ENCODE measurements at regions not wholly inside any gene's neighbourhood (a gene's known extent, or its start where the extent isn't known, plus 50 kb on each side); places are given as distances from the start of the nearest gene placed in this dataset.

DNA sequence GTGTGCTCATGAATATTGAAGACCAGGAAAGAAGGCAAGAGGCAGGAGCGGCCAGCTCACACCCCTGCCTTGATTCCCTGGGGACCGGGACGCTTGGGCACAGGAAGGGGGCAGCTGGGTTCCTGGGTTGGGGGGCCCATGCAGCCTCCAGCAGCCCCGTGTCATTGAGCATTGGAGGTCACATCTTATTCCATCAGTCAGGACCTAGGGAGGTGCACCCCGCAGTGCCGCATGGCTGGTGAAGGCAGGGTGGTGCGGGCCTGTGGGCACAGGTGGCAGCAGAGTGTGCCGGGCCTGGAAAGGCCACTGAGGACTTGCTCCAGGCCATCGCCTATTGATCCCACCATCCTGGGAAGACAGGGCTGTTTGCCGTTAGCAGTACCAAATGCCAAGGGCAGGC, 116.3 kb upstream of the NECTIN1 start:
- DNase-seq (ENCODE audit: low spot score) = no peak
- H3K36me3 ChIP-seq (replicated peaks; ENCODE audit: insufficient read depth, low read depth) = no peaks in the 10 kb centered on the region
- no peaks in the 10 kb centered on the region for H3K27me3 ChIP-seq
- no peaks in the 10 kb centered on the region for H3K4me1 ChIP-seq (ENCODE audit: insufficient read depth)
- WGBS (ENCODE audit: low lambda C conversion rate, missing lambda C conversion rate) = 88% methylated on average over 10 of the region's 10 CpGs
- H3K4me3 ChIP-seq = no peak overlapping the region
- no peaks in the 10 kb centered on the region for H4K20me1 ChIP-seq (ENCODE audit: insufficient read depth, poor library complexity, severe bottlenecking)
- no peaks in the 10 kb centered on the region for H3K79me2 ChIP-seq
- H3K9me3 ChIP-seq (ENCODE audit: low read depth) = no peaks in the 10 kb centered on the region
- H3K4me2 ChIP-seq = no peak overlapping the region
- TF ChIP-seq EZH2 (IDR thresholded peaks at IDR 0.05; ENCODE audit: borderline replicate concordance) (no peak), EZH2phosphoT487 (IDR thresholded peaks at IDR 0.05; ENCODE audit: low read depth, severe bottlenecking, unreplicated experiment) (no peak)
- H3K27ac ChIP-seq = no peak overlapping the region
- no peak overlapping the region for H2AFZ ChIP-seq
- no peaks in the 10 kb centered on the region for H3K9me2 ChIP-seq (replicated peaks; ENCODE audit: insufficient read depth)

DNA sequence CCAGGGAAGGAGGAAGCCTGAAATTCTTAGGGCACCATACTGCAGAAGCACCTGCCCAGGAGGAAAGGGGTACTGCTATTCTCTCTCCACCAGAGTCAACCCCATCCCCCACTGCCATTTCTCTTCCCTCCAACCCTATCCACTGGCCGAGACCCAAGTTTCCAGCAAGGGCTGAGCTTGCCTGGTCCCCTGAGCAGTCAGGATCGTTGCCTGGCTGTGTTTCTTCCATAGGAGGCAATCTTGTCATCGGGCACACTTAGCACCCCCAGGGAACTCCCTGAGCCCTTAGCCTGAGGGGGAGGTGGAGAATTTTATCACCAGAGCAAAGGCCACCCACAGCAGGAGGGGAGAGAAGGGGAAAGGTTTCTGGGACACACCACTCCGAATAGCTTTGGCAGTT, 115.8 kb upstream of the NECTIN1 start:
- Histone ChIP-seq H3K4me1 (ENCODE audit: insufficient read depth) (no peaks in the 10 kb centered on the region), H3K4me3 (no peak overlapping the region), H3K27ac (no peak overlapping the region), H3K36me3 (replicated peaks; ENCODE audit: insufficient read depth, low read depth) (no peaks in the 10 kb centered on the region), H3K9me3 (ENCODE audit: low read depth) (no peaks in the 10 kb centered on the region), H3K4me2 (no peak overlapping the region), H4K20me1 (ENCODE audit: insufficient read depth, poor library complexity, severe bottlenecking) (no peaks in the 10 kb centered on the region), H3K9me2 (replicated peaks; ENCODE audit: insufficient read depth) (no peaks in the 10 kb centered on the region), H3K79me2 (no peaks in the 10 kb centered on the region), H2AFZ (no peak overlapping the region), H3K27me3 (no peaks in the 10 kb centered on the region)
- no peak for DNase-seq (ENCODE audit: low spot score)
- TF ChIP-seq EZH2 (IDR thresholded peaks at IDR 0.05; ENCODE audit: borderline replicate concordance) = no peak
- TF ChIP-seq EZH2phosphoT487 (IDR thresholded peaks at IDR 0.05; ENCODE audit: low read depth, severe bottlenecking, unreplicated experiment) = no peak
- TF ChIP-seq, protein P1, sequence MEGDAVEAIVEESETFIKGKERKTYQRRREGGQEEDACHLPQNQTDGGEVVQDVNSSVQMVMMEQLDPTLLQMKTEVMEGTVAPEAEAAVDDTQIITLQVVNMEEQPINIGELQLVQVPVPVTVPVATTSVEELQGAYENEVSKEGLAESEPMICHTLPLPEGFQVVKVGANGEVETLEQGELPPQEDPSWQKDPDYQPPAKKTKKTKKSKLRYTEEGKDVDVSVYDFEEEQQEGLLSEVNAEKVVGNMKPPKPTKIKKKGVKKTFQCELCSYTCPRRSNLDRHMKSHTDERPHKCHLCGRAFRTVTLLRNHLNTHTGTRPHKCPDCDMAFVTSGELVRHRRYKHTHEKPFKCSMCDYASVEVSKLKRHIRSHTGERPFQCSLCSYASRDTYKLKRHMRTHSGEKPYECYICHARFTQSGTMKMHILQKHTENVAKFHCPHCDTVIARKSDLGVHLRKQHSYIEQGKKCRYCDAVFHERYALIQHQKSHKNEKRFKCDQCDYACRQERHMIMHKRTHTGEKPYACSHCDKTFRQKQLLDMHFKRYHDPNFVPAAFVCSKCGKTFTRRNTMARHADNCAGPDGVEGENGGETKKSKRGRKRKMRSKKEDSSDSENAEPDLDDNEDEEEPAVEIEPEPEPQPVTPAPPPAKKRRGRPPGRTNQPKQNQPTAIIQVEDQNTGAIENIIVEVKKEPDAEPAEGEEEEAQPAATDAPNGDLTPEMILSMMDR (IDR thresholded peaks at IDR 0.05; ENCODE audit: poor library complexity) = no peak
- 46% methylated on average over 4 of the region's 4 CpGs for whole genome bisulfite sequencing (ENCODE audit: low lambda C conversion rate, missing lambda C conversion rate)

DNA sequence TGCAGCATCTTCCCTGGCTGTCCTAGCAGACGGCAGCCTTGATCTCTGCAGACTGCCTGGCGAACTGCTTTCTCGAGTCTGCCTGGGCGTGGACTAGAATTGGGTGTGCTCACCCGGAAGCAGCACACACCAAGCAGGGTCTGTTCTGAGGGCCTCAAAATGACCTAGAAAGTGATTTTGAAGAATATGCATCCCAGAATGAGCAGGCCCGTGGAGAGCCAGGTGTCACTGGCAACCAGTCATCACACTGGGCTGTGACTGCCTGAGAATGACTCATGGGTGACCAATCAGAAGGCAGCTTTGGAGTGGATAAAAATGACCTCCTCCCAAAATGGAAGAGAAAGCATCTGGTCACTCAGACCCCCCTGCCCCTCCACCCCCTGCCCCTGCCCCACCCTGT, 114.9 kb upstream of the NECTIN1 start:
- H2AFZ ChIP-seq = no peak overlapping the region
- H3K4me3 ChIP-seq = no peak overlapping the region
- no peak overlapping the region for H3K27ac ChIP-seq
- no peak for TF ChIP-seq EZH2phosphoT487 (IDR thresholded peaks at IDR 0.05; ENCODE audit: low read depth, severe bottlenecking, unreplicated experiment)
- TF ChIP-seq, protein P1 (IDR thresholded peaks at IDR 0.05; ENCODE audit: poor library complexity) = no peak
- no peak for TF ChIP-seq EZH2 (IDR thresholded peaks at IDR 0.05; ENCODE audit: borderline replicate concordance)
- no peaks in the 10 kb centered on the region for H3K79me2 ChIP-seq
- no peaks in the 10 kb centered on the region for H3K4me1 ChIP-seq (ENCODE audit: insufficient read depth)
- 64% methylated on average over 6 of the region's 6 CpGs for WGBS (ENCODE audit: low lambda C conversion rate, missing lambda C conversion rate)
- DNase-seq (ENCODE audit: low spot score) = no peak
- no peak overlapping the region for H3K4me2 ChIP-seq
- H4K20me1 ChIP-seq (ENCODE audit: insufficient read depth, poor library complexity, severe bottlenecking) = no peaks in the 10 kb centered on the region
- no peaks in the 10 kb centered on the region for H3K9me2 ChIP-seq (replicated peaks; ENCODE audit: insufficient read depth)
- no peaks in the 10 kb centered on the region for H3K36me3 ChIP-seq (replicated peaks; ENCODE audit: insufficient read depth, low read depth)
- H3K9me3 ChIP-seq (ENCODE audit: low read depth) = no peaks in the 10 kb centered on the region
- H3K27me3 ChIP-seq = no peaks in the 10 kb centered on the region

DNA sequence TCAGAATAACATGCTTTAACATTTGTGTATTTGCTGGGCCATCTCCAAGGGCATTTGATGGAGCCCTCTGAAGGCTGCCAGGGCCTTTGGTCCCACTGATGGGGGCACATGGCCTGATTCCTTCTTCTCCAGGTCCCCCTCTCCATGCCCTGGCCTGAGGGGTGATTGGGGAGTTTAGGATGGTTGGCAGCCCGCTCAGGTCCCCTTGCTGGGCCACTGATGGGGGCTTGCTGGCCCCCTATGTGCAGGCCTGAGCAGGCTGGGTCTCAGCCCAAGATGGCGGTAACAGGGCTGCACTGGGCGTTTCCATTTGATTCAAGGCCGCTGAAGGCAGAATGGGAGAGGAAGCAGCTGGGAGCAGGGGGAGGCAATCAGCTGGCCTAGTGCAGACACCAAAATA, 113.7 kb upstream of the NECTIN1 start:
- Histone ChIP-seq H3K9me3 (ENCODE audit: low read depth) (no peaks in the 10 kb centered on the region), H3K27me3 (no peaks in the 10 kb centered on the region), H3K27ac (no peak overlapping the region), H4K20me1 (ENCODE audit: insufficient read depth, poor library complexity, severe bottlenecking) (no peaks in the 10 kb centered on the region), H3K4me1 (ENCODE audit: insufficient read depth) (no peaks in the 10 kb centered on the region), H2AFZ (no peak overlapping the region), H3K4me2 (no peak overlapping the region), H3K4me3 (no peak overlapping the region), H3K36me3 (replicated peaks; ENCODE audit: insufficient read depth, low read depth) (no peaks in the 10 kb centered on the region), H3K9me2 (replicated peaks; ENCODE audit: insufficient read depth) (no peaks in the 10 kb centered on the region), H3K79me2 (no peaks in the 10 kb centered on the region)
- TF ChIP-seq, protein P1 (IDR thresholded peaks at IDR 0.05; ENCODE audit: poor library complexity) = no peak
- TF ChIP-seq EZH2 (IDR thresholded peaks at IDR 0.05; ENCODE audit: borderline replicate concordance) (no peak), EZH2phosphoT487 (IDR thresholded peaks at IDR 0.05; ENCODE audit: low read depth, severe bottlenecking, unreplicated experiment) (no peak)
- WGBS (ENCODE audit: low lambda C conversion rate, missing lambda C conversion rate) = 92% methylated on average over 4 of the region's 4 CpGs
- no peak for DNase-seq (ENCODE audit: low spot score)

Data from hepatocyte (in vitro differentiated cells).